ENCODE measurements at regions not wholly inside any gene's neighbourhood (a gene's known extent, or its start where the extent isn't known, plus 50 kb on each side); places are given as distances from the start of the nearest gene placed in this dataset.

GRCh38 chr11:79600711-79601110 is 159.9 kb upstream of the TENM4 start:
- no peak for TF ChIP-seq CTCF (conservative IDR thresholded peaks at IDR 0.05 in 1 of 2, IDR thresholded peaks at IDR 0.05 in 1 of 2; ENCODE audit: extremely low read depth in 1 of 2, insufficient read depth in 1 of 2, low read depth in 1 of 2, low read length in 2 of 2)
- no peak for TF ChIP-seq EZH2 (IDR thresholded peaks at IDR 0.05; ENCODE audit: borderline replicate concordance, low read length)

All from mammary epithelial cell (primary cell).